ENCODE measurements at regions not wholly inside any gene's neighbourhood (a gene's known extent, or its start where the extent isn't known, plus 50 kb on each side); places are given as distances from the start of the nearest gene placed in this dataset.

GRCh38 chr6:15086348-15087158, 159.3 kb upstream of the JARID2 start (continued):
- TF ChIP-seq REST (IDR thresholded peaks at IDR 0.05; ENCODE audit: unreplicated experiment) = no peak

GRCh38 chr6:15087186-15087589, 158.7 kb upstream of the JARID2 start:
- H3K9me2 ChIP-seq (ENCODE audit: insufficient read depth) = peaks cover 9% of the 10 kb centered on the region; the same call in 1 of the 2 replicates
- H4K20me1 ChIP-seq (replicated peaks; ENCODE audit: insufficient read depth) = no peaks in the 10 kb centered on the region
- no peaks in the 10 kb centered on the region for H3K79me2 ChIP-seq (replicated peaks; ENCODE audit: insufficient read depth)
- Mint-ChIP-seq H3K27me3 (ENCODE audit: insufficient read depth, low read depth, poor library complexity) (no peaks in the 10 kb centered on the region), H3K36me3 (ENCODE audit: low read depth) (no peaks in the 10 kb centered on the region), H3K27ac (no peak overlapping the region), H3K4me1 (peaks cover 11% of the 10 kb centered on the region), H3K4me3 (no peak overlapping the region), H3K9me3 (no peaks in the 10 kb centered on the region)
- H3K4me1 ChIP-seq (ENCODE audit: insufficient read depth) = 0 out of 2 replicates have a peak, but pooled peaks cover 6% of the 10 kb centered on the region
- ATAC-seq (no peak), DNase-seq (ENCODE audit: low spot score) (no peak)
- no peak overlapping the region for H3K4me2 ChIP-seq
- H3F3A ChIP-seq (replicated peaks; ENCODE audit: low read depth) = peaks cover 3% of the 10 kb centered on the region; the same call in 1 of the 2 replicates
- no peak overlapping the region for H3K27ac ChIP-seq (ENCODE audit: low read depth)
- peak overlapping the region; percentile 66 for H2AFZ ChIP-seq
- no peaks in the 10 kb centered on the region for H3K36me3 ChIP-seq (ENCODE audit: insufficient read depth)
- no peak overlapping the region for H3K4me3 ChIP-seq
- H3K27me3 ChIP-seq (ENCODE audit: insufficient read depth) = no peaks in the 10 kb centered on the region
- no peak for TF ChIP-seq CREB1 (CRISPR knock-in tag; IDR thresholded peaks at IDR 0.05; ENCODE audit: low read depth)
- TF ChIP-seq EZH2 (IDR thresholded peaks at IDR 0.05; ENCODE audit: low read depth, unreplicated experiment) = no peak
- no peak for TF ChIP-seq CTCF (conservative IDR thresholded peaks at IDR 0.05; ENCODE audit: low read depth in 2 of 2)
- no peak for TF ChIP-seq POLR2AphosphoS5 (IDR thresholded peaks at IDR 0.05; ENCODE audit: low read depth)
- no peak for TF ChIP-seq ZNF331 (CRISPR knock-in tag; IDR thresholded peaks at IDR 0.05; ENCODE audit: low read depth)
- no peak for TF ChIP-seq ZNF114 (CRISPR knock-in tag; IDR thresholded peaks at IDR 0.05)
- TF ChIP-seq JUNB (IDR thresholded peaks at IDR 0.05; ENCODE audit: unreplicated experiment) = no peak
- TF ChIP-seq REST (IDR thresholded peaks at IDR 0.05; ENCODE audit: unreplicated experiment) = no peak
- TF ChIP-seq STAT1 (IDR thresholded peaks at IDR 0.05; ENCODE audit: unreplicated experiment) = no peak
- TF ChIP-seq ETS1 (IDR thresholded peaks at IDR 0.05) = no peak
- TF ChIP-seq EZH2phosphoT487 (IDR thresholded peaks at IDR 0.05; ENCODE audit: unreplicated experiment) = no peak
